ENCODE measurements at regions not wholly inside any gene's neighbourhood (a gene's known extent, or its start where the extent isn't known, plus 50 kb on each side); places are given as distances from the start of the nearest gene placed in this dataset.

- Histone ChIP-seq H3K9ac (ENCODE audit: low read depth, low read length) (no peak overlapping the region), H3K4me3 (ENCODE audit: low read depth, low read length) (no peak overlapping the region), H3K27ac (ENCODE audit: low read depth, low read length) (no peak overlapping the region), H3K9me3 (ENCODE audit: control insufficient read depth, insufficient read depth, low read length) (no peaks in the 10 kb centered on the region), H3K27me3 (ENCODE audit: control insufficient read depth, insufficient read depth, low read length) (no peaks in the 10 kb centered on the region), H3K4me1 (ENCODE audit: control insufficient read depth, insufficient read depth, low read length) (0 out of 2 replicates have a peak, but pooled peaks cover 2% of the 10 kb centered on the region), H3K36me3 (ENCODE audit: control insufficient read depth, insufficient read depth, low read length) (no peaks in the 10 kb centered on the region)
These were observed 303.0 kb upstream of the SP8 start for GRCh38 chr7:21089653-21090052.

DNA sequence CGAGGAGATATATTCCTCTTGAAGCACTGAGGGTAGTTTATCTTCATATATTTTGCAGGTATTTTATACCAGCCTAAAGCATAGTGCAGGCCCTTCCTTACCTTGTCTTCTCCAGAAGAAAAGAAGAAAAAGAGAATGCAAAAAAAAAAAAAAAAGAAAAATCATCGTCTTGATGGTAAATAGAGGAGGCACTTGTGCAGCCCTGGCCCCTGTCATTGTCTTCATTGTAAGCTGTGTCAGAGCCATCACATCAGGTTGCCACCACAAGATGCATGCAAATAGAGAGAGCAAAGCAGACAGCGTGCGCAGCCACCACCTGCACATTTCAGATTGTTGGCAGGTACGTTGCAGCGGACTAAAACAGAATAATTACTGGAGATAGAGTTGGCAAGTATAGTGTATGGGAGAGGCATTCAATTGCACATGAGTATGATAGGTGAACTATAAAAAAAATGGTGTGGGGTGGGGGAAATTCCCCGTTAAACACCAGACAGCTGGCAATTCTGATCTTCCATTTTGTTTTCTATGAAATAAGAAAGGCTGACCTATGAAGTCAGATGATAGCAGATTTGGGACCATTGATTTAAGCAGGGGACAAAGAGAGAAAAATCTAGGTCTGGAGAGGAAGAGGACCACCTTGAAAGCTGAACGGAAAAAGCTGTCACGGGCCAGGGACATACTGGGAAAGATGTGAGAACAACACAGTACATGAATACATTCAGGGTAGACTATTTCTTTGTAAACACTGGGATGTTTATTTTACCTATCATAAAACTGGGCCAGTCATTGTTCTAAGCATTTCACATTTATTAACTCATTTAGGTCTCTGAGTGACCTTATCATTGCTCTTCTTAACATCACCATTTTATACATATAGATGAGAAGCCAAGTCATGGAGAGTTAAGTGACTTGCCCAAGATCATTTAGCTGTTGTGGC is 306.3 kb upstream of the SP8 start:
- H3K27ac ChIP-seq (ENCODE audit: low read depth, low read length) = no peak overlapping the region
- no peaks in the 10 kb centered on the region for H3K27me3 ChIP-seq (ENCODE audit: control insufficient read depth, insufficient read depth, low read length)
- H3K9ac ChIP-seq (ENCODE audit: low read depth, low read length) = no peak overlapping the region
- H3K4me3 ChIP-seq (ENCODE audit: low read depth, low read length) = no peak overlapping the region
- H3K36me3 ChIP-seq (ENCODE audit: control insufficient read depth, insufficient read depth, low read length) = no peaks in the 10 kb centered on the region
- H3K9me3 ChIP-seq (ENCODE audit: control insufficient read depth, insufficient read depth, low read length) = no peaks in the 10 kb centered on the region
- H3K4me1 ChIP-seq (ENCODE audit: control insufficient read depth, insufficient read depth, low read length) = 0 out of 2 replicates have a peak, but pooled peaks cover 5% of the 10 kb centered on the region

DNA sequence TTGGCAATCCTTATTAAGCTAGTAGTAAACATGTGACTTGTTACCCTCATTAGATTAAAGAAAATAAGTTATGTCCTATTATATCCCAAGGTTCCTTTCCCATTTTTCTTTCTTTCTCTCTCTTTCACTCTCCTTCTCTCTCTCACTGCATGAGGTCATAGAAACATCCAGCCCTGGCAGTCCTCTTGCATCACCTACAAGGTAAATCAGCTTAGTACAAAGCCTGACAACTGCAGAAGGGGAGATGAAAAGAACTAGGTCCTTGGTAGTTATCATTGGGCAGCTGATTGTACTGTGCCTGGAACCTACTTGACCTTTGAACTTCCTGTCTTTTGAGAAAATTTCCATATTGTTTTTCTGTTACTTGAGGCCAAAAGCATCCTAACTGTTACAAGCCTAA is 307.9 kb upstream of the SP8 start:
- Histone ChIP-seq H3K27ac (ENCODE audit: low read depth, low read length) (no peak overlapping the region), H3K4me3 (ENCODE audit: low read depth, low read length) (no peak overlapping the region), H3K36me3 (ENCODE audit: control insufficient read depth, insufficient read depth, low read length) (no peaks in the 10 kb centered on the region), H3K9ac (ENCODE audit: low read depth, low read length) (no peak overlapping the region), H3K4me1 (ENCODE audit: control insufficient read depth, insufficient read depth, low read length) (0 out of 2 replicates have a peak, but pooled peaks cover 5% of the 10 kb centered on the region), H3K9me3 (ENCODE audit: control insufficient read depth, insufficient read depth, low read length) (no peaks in the 10 kb centered on the region), H3K27me3 (ENCODE audit: control insufficient read depth, insufficient read depth, low read length) (no peaks in the 10 kb centered on the region)

DNA sequence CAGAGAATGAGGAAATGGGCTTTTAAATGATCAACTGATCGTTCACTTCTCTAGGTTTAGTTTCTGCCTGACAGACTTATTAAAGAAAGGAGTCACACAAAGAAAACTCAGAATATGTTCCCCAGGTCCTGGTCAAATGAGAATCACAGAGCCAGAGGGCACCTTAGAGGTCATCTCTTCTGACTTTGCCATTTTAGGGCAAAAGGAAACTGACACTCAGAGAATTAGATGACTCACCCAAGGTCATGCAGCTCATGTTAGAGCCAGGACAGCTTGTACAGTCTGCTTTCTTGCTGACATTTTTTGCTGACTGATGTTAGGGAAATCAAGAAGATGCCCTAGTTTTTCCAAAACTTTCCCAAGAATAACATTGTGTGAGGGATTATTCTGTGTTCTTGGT is 312.7 kb upstream of the SP8 start:
- no peak overlapping the region for H3K4me3 ChIP-seq (ENCODE audit: low read depth, low read length)
- H3K9me3 ChIP-seq (ENCODE audit: control insufficient read depth, insufficient read depth, low read length) = no peaks in the 10 kb centered on the region
- H3K9ac ChIP-seq (ENCODE audit: low read depth, low read length) = no peak overlapping the region
- no peaks in the 10 kb centered on the region for H3K27me3 ChIP-seq (ENCODE audit: control insufficient read depth, insufficient read depth, low read length)
- H3K27ac ChIP-seq (ENCODE audit: low read depth, low read length) = no peak overlapping the region
- H3K36me3 ChIP-seq (ENCODE audit: control insufficient read depth, insufficient read depth, low read length) = no peaks in the 10 kb centered on the region
- H3K4me1 ChIP-seq (ENCODE audit: control insufficient read depth, insufficient read depth, low read length) = 0 out of 2 replicates have a peak, but pooled peaks cover 5% of the 10 kb centered on the region

- H3K27ac ChIP-seq (ENCODE audit: low read depth, low read length) = no peak overlapping the region
- H3K4me3 ChIP-seq (ENCODE audit: low read depth, low read length) = no peak overlapping the region
- no peaks in the 10 kb centered on the region for H3K27me3 ChIP-seq (ENCODE audit: control insufficient read depth, insufficient read depth, low read length)
- no peaks in the 10 kb centered on the region for H3K36me3 ChIP-seq (ENCODE audit: control insufficient read depth, insufficient read depth, low read length)
- 0 out of 2 replicates have a peak, but pooled peaks cover under 1% of the 10 kb centered on the region for H3K4me1 ChIP-seq (ENCODE audit: control insufficient read depth, insufficient read depth, low read length)
- H3K9ac ChIP-seq (ENCODE audit: low read depth, low read length) = no peak overlapping the region
- no peaks in the 10 kb centered on the region for H3K9me3 ChIP-seq (ENCODE audit: control insufficient read depth, insufficient read depth, low read length)
These were observed 313.3 kb upstream of the SP8 start for GRCh38 chr7:21099955-21100354.

DNA sequence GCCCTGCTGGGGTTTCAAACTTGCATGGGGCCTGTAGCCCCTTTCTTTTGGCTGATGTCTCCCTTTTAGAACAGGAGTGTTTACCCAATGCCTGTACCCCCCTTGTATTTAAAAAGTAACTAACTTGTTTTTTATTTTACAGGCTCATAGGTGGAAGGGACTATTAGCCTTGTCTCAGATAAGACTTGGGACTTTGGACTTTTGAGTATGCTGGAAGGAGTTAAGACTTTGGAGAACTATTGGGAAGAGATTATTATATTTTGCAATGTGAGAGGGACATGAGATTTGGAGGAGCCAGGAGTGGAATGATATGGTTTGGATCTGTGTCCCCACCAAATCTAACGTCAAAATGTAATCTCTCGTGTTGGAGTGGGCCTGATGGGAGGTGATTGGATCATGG is 314.9 kb upstream of the SP8 start:
- H3K4me1 ChIP-seq (ENCODE audit: control insufficient read depth, insufficient read depth, low read length) = no peaks in the 10 kb centered on the region
- H3K36me3 ChIP-seq (ENCODE audit: control insufficient read depth, insufficient read depth, low read length) = no peaks in the 10 kb centered on the region
- no peak overlapping the region for H3K27ac ChIP-seq (ENCODE audit: low read depth, low read length)
- H3K9me3 ChIP-seq (ENCODE audit: control insufficient read depth, insufficient read depth, low read length) = no peaks in the 10 kb centered on the region
- H3K4me3 ChIP-seq (ENCODE audit: low read depth, low read length) = no peak overlapping the region
- no peaks in the 10 kb centered on the region for H3K27me3 ChIP-seq (ENCODE audit: control insufficient read depth, insufficient read depth, low read length)
- no peak overlapping the region for H3K9ac ChIP-seq (ENCODE audit: low read depth, low read length)

GRCh38 chr7:21103426-21104123 is 316.9 kb upstream of the SP8 start:
- Histone ChIP-seq H3K4me1 (ENCODE audit: control insufficient read depth, insufficient read depth, low read length) (no peaks in the 10 kb centered on the region), H3K27ac (ENCODE audit: low read depth, low read length) (no peak overlapping the region), H3K9ac (ENCODE audit: low read depth, low read length) (no peak overlapping the region), H3K27me3 (ENCODE audit: control insufficient read depth, insufficient read depth, low read length) (no peaks in the 10 kb centered on the region), H3K36me3 (ENCODE audit: control insufficient read depth, insufficient read depth, low read length) (no peaks in the 10 kb centered on the region), H3K4me3 (ENCODE audit: low read depth, low read length) (no peak overlapping the region), H3K9me3 (ENCODE audit: control insufficient read depth, insufficient read depth, low read length) (no peaks in the 10 kb centered on the region)

DNA sequence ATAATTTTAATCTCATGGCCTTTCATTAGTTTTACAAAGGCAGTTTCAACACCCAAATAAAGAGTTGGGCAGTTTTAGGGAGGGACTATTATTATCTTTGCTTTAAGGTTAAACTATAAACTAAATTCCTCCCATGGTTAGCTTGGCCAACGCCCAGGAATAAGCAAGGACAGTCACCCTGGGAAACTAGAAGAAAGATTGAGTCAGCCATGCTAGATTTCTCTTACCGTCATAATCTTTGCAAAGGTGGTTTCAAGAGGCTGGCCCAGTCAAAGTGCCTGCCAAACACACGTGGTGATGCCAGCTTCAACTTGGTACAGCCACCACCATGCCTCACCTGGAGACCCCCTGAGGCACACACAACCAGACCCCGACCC is 317.4 kb upstream of the SP8 start:
- Histone ChIP-seq H3K4me3 (ENCODE audit: low read depth, low read length) (no peak overlapping the region), H3K36me3 (ENCODE audit: control insufficient read depth, insufficient read depth, low read length) (no peaks in the 10 kb centered on the region), H3K9me3 (ENCODE audit: control insufficient read depth, insufficient read depth, low read length) (no peaks in the 10 kb centered on the region), H3K4me1 (ENCODE audit: control insufficient read depth, insufficient read depth, low read length) (no peaks in the 10 kb centered on the region), H3K27me3 (ENCODE audit: control insufficient read depth, insufficient read depth, low read length) (no peaks in the 10 kb centered on the region), H3K9ac (ENCODE audit: low read depth, low read length) (no peak overlapping the region), H3K27ac (ENCODE audit: low read depth, low read length) (no peak overlapping the region)

DNA sequence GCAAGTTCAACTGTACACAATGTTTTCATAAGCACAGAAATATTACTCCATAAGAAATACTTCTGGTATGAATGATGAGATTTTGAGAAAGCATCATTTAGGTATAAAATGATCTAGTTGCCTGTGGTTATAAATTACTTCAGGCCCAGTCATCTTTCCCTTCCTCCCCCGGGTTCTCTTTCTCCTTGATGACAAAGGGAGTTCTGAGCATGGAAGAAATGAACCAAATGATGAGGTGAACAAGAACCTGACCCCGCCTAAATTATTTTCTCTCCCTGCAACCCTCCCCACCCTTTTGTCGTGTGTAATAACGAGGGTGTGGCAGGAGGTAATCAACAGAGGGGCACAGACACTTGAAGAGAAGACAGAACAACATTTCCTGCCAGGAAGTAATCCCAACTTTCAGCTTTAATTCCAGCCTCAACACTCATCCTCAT is 319.6 kb upstream of the SP8 start:
- Histone ChIP-seq H3K4me1 (ENCODE audit: control insufficient read depth, insufficient read depth, low read length) (no peaks in the 10 kb centered on the region), H3K9me3 (ENCODE audit: control insufficient read depth, insufficient read depth, low read length) (no peaks in the 10 kb centered on the region), H3K27me3 (ENCODE audit: control insufficient read depth, insufficient read depth, low read length) (no peaks in the 10 kb centered on the region), H3K4me3 (ENCODE audit: low read depth, low read length) (no peak overlapping the region), H3K36me3 (ENCODE audit: control insufficient read depth, insufficient read depth, low read length) (no peaks in the 10 kb centered on the region), H3K27ac (ENCODE audit: low read depth, low read length) (no peak overlapping the region), H3K9ac (ENCODE audit: low read depth, low read length) (no peak overlapping the region)

DNA sequence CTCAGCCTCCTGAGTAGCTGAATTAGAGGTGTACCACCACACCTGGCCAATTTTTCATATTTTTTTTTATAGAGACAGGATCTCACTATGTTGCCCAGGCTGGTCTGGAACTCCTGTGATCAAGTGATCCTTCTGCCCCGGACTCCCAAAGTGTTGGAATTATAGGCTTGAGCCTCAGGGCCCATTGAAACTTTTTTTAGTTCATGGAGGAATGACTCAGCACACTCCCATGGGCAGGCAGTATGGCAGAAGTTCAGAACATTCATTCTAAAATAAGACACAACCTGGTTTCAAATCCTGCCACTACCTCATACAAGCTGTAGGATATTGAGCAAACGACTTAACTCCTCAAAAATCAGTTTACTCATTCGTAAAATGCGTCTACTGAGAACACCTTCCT is 320.4 kb upstream of the SP8 start:
- Histone ChIP-seq H3K27me3 (ENCODE audit: control insufficient read depth, insufficient read depth, low read length) (no peaks in the 10 kb centered on the region), H3K9me3 (ENCODE audit: control insufficient read depth, insufficient read depth, low read length) (no peaks in the 10 kb centered on the region), H3K27ac (ENCODE audit: low read depth, low read length) (no peak overlapping the region)

DNA sequence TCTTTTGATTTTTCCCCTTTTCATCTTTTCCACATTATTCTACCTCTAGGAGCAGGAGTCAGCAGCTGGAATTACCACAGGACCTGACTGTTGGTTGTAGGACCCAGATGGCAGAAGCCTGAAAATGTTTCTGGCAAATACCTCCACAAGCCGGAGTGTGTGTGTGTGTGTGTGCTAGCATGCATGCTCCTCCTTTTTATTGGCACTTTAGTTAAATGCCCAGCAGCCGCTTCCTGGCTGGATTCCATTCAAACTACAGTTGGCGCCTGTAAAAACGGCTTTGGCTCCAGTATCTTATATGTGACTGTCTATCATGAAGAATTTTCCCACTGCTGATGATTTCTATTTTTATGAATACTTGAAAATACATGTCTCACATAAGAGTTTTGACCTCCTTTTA is 319.7 kb upstream of the SP4 start:
- Histone ChIP-seq H3K9ac (ENCODE audit: low read depth, low read length) (no peak overlapping the region), H3K4me1 (ENCODE audit: control insufficient read depth, insufficient read depth, low read length) (no peaks in the 10 kb centered on the region), H3K27ac (ENCODE audit: low read depth, low read length) (no peak overlapping the region), H3K36me3 (ENCODE audit: control insufficient read depth, insufficient read depth, low read length) (no peaks in the 10 kb centered on the region), H3K4me3 (ENCODE audit: low read depth, low read length) (no peak overlapping the region), H3K9me3 (ENCODE audit: control insufficient read depth, insufficient read depth, low read length) (no peaks in the 10 kb centered on the region), H3K27me3 (ENCODE audit: control insufficient read depth, insufficient read depth, low read length) (no peaks in the 10 kb centered on the region)

More for the DNA sequence above, 320.4 kb upstream of the SP8 start:
- H3K9ac ChIP-seq (ENCODE audit: low read depth, low read length) = no peak overlapping the region
- H3K4me1 ChIP-seq (ENCODE audit: control insufficient read depth, insufficient read depth, low read length) = no peaks in the 10 kb centered on the region
- H3K4me3 ChIP-seq (ENCODE audit: low read depth, low read length) = no peak overlapping the region
- no peaks in the 10 kb centered on the region for H3K36me3 ChIP-seq (ENCODE audit: control insufficient read depth, insufficient read depth, low read length)

Data from HUES48 (cell line).